Body of pancreas (tissue), 4 donors: ENCODE measurements at regions not wholly inside any gene's neighbourhood (a gene's known extent, or its start where the extent isn't known, plus 50 kb on each side); places are given as distances from the start of the nearest gene placed in this dataset.

Experiments used
- ATAC-seq: fragments of 150-250 bp; one replicate; pipeline ENCODE4 v1.9.1; 2016
- DNase-seq, 4 donors: peaks; one replicate each; pipeline ENCODE4 v3.0.0-alpha.2; 2019
- H3K27ac ChIP-seq, 4 donors: fragments of 200-600 bp; sonication (generic); 1 replicate in 3 of 4; 2 replicates in 1 of 4; pipeline versions ENCODE4 v1.5.1 to v1.6.1; 2016 to 2019; ENCODE audit warnings: mild to moderate bottlenecking in 1 of 4, mixed read lengths in 1 of 4, moderate library complexity in 1 of 4
- H3K27me3 ChIP-seq, 2 donors: fragments of 200-600 bp; sonication (generic); one replicate each; pipeline ENCODE4 v1.6.0; 2016; ENCODE audit warnings: mild to moderate bottlenecking in 1 of 2
- H3K36me3 ChIP-seq, 2 donors: fragments of 200-600 bp; sonication (generic); replicated peaks in 1 of 2; 2 replicates each; pipeline ENCODE4 v1.5.1; 2016; ENCODE audit warnings: low read depth in 2 of 2; ENCODE audit not compliant: insufficient read depth in 1 of 2
- H3K4me1 ChIP-seq: fragments of 200-600 bp; sonication (generic); one replicate; pipeline ENCODE4 v1.6.0; 2016
- H3K4me3 ChIP-seq, 2 donors: fragments of 200-600 bp; sonication (generic); 1 replicate in 1 of 2; 2 replicates in 1 of 2; pipeline ENCODE4 v1.5.1; 2016 to 2019
- H3K9me3 ChIP-seq, 3 donors: fragments of 200-600 bp; sonication (generic); 1 replicate in 2 of 3; 2 replicates in 1 of 3; pipeline ENCODE4 v1.5.1; 2016
- POLR2A ChIP-seq, 3 donors: fragments of 450-650 bp; IDR thresholded peaks; one replicate each; pipeline ENCODE4 v1.6.1; 2016; ENCODE audit warnings: antibody characterized with exemption in 3 of 3, mild to moderate bottlenecking in 2 of 3
- WGBS, 2 donors: methylation state at CpG; one replicate each; pipeline ENCODE4 v1.1.5; 2017; 5-methylcytosine and 5-hydroxymethylcytosine counted together
- intact Hi-C: fragments of 100-400 bp; cut with DNase I; formaldehyde crosslinking; loops from one replicate; pipeline ENCODE4 v1.15.1; 2023
- TF ChIP-seq, protein P1 (sequence below), 7 experiments: fragments of 450-650 bp in 4 of 7; fragments of 200-600 bp in 3 of 7; sonication (generic) in 3 of 7; IDR thresholded peaks; one replicate each; pipeline ENCODE4 v1.5.1; 2016 to 2019; ENCODE audit warnings: antibody characterized with exemption in 7 of 7

DNA sequence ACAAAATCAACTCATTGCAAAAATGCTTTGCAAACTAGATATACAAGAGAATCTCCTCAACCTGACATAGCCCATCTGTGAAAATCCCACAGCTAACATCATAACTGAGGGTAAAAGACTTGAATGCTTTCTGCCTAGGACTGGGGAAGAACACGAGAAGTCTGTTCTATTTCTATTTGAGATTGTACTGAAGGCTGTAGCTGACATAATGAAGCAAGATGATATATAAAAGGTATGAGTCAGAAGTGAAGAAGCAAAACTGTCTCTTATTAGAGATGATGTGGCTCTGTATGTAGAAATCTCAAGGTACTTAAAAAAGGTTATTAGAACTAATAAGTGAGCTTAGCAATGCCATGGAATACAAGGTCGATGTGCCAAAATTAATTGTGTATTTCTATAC lies 639.9 kb upstream of the PFKP start:
- no peaks in the 10 kb centered on the region for H3K36me3 ChIP-seq
- H3K9me3 ChIP-seq, result peaks cover 0 to 5% (median 0%) of the 10 kb centered on the region in 3 donors
- ATAC-seq (no peak), DNase-seq (no peak)
- H3K27me3 ChIP-seq, result no peaks in the 10 kb centered on the region
- H3K27ac ChIP-seq, result no peak overlapping the region
- H3K4me1 ChIP-seq, result no peaks in the 10 kb centered on the region
- intact Hi-C loops, result no loop called here
- TF ChIP-seq POLR2A (IDR thresholded peaks at IDR 0.05), result no peak
- TF ChIP-seq, protein P1, sequence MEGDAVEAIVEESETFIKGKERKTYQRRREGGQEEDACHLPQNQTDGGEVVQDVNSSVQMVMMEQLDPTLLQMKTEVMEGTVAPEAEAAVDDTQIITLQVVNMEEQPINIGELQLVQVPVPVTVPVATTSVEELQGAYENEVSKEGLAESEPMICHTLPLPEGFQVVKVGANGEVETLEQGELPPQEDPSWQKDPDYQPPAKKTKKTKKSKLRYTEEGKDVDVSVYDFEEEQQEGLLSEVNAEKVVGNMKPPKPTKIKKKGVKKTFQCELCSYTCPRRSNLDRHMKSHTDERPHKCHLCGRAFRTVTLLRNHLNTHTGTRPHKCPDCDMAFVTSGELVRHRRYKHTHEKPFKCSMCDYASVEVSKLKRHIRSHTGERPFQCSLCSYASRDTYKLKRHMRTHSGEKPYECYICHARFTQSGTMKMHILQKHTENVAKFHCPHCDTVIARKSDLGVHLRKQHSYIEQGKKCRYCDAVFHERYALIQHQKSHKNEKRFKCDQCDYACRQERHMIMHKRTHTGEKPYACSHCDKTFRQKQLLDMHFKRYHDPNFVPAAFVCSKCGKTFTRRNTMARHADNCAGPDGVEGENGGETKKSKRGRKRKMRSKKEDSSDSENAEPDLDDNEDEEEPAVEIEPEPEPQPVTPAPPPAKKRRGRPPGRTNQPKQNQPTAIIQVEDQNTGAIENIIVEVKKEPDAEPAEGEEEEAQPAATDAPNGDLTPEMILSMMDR (IDR thresholded peaks at IDR 0.05), result no peak
- H3K4me3 ChIP-seq, result no peak overlapping the region
- WGBS, 2 donors, result 51 to 65% methylated on average over 2 of the region's 2 CpGs

DNA sequence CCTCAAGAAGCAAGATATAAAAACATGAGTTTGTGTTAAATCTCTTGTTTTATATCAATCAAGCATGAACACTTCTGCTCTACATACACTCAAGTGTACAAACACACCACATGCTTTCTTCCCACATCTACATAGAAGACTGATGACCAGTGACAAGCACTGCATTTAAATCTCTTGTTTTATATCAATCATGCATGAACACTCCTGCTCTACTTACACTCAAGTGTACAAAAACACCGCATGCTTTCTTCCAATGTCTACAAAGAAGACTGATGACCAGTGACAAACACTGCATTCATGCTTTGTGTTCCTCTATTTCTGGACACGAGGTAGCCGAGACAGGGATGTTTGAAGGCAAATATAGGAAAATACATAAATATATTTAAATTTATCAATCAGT lies 642.0 kb upstream of the PFKP start:
- H3K4me1 ChIP-seq, result no peaks in the 10 kb centered on the region
- no peak overlapping the region for H3K27ac ChIP-seq

DNA sequence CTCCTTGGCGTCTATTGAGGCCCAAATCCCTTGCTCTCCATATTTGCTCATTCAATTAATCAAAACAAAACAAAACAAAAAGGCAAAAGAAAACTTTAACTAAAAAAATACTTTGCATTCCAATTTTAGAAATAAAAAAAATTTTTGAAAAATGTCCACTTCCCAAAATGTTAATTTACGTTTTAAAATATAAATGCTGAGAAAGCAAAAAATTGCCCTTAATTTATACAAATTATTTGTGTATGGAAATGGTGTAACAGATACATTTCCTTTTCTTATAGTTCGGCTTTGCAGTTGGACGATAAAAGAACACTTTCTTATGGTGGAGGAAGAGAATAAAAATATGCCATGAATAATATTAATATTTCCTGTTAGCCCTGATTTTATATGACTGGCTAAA lies 652.8 kb upstream of the PFKP start:
- Histone ChIP-seq H3K27ac (no peak overlapping the region), H3K9me3 (no peaks in the 10 kb centered on the region), H3K4me3 (no peak overlapping the region), H3K36me3 (no peaks in the 10 kb centered on the region), H3K27me3 (no peaks in the 10 kb centered on the region), H3K4me1 (no peaks in the 10 kb centered on the region)
- TF ChIP-seq, protein P1 (IDR thresholded peaks at IDR 0.05), result no peak
- TF ChIP-seq POLR2A (IDR thresholded peaks at IDR 0.05), result no peak
- ATAC-seq (no peak), DNase-seq (no peak)
- 67 to 71% methylated on average over 4 of the region's 4 CpGs for WGBS, 2 donors
- intact Hi-C loops, result no loop called here

More for the DNA sequence above, 642.0 kb upstream of the PFKP start:
- H3K9me3 ChIP-seq, result peaks cover 0 to 5% (median 0%) of the 10 kb centered on the region in 3 donors
- ATAC-seq (no peak), DNase-seq (no peak)
- no peak overlapping the region for H3K4me3 ChIP-seq
- intact Hi-C loops, result no loop called here
- H3K36me3 ChIP-seq, result no peaks in the 10 kb centered on the region
- WGBS, 2 donors, result 31 to 34% methylated on average over 3 of the region's 3 CpGs
- TF ChIP-seq, protein P1 (IDR thresholded peaks at IDR 0.05), result no peak
- no peak for TF ChIP-seq POLR2A (IDR thresholded peaks at IDR 0.05)
- H3K27me3 ChIP-seq, result no peaks in the 10 kb centered on the region

DNA sequence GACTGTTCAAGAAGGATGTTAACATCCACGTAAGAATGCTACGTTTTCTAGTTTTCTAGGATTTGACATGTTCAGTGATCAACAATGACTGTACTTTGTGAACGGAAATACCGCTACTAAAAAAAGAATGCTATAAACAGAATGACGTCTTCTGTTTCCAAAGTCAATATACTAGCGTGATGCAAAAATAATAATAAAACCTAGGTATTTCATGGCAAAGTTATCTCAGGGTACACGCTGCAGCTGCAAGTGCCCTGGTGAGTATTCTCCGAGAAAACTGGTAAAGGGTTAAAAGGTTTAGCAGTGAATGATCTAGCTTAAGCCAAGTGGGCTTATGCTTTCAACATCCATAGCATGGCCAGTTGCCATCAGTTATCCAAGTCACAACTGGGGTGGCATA lies 653.3 kb upstream of the PFKP start:
- DNase-seq, result no peak
- Histone ChIP-seq H3K9me3 (no peaks in the 10 kb centered on the region), H3K36me3 (no peaks in the 10 kb centered on the region), H3K27ac (no peak overlapping the region), H3K4me3 (no peak overlapping the region), H3K4me1 (no peaks in the 10 kb centered on the region), H3K27me3 (no peaks in the 10 kb centered on the region)
- TF ChIP-seq POLR2A (IDR thresholded peaks at IDR 0.05), result no peak
- TF ChIP-seq, protein P1 (IDR thresholded peaks at IDR 0.05), result no peak
- intact Hi-C loops, result no loop called here
- ATAC-seq, result no peak
- 74 to 79% methylated on average over 8 of the region's 8 CpGs for WGBS, 2 donors

GRCh38 chr10:2410049-2410448 lies 657.3 kb upstream of the PFKP start:
- DNase-seq (no peak), ATAC-seq (no peak)
- no peaks in the 10 kb centered on the region for H3K36me3 ChIP-seq
- intact Hi-C loops, result no loop called here
- no peak overlapping the region for H3K27ac ChIP-seq
- H3K4me1 ChIP-seq, result no peaks in the 10 kb centered on the region
- no peaks in the 10 kb centered on the region for H3K9me3 ChIP-seq
- TF ChIP-seq POLR2A (IDR thresholded peaks at IDR 0.05), result no peak
- TF ChIP-seq, protein P1 (IDR thresholded peaks at IDR 0.05), result no peak
- no peaks in the 10 kb centered on the region for H3K27me3 ChIP-seq
- H3K4me3 ChIP-seq, result no peak overlapping the region
- WGBS, 2 donors, result 60% methylated on average over 4 of the region's 4 CpGs
